Endothelial cell of umbilical vein (primary cell): ENCODE measurements at regions not wholly inside any gene's neighbourhood (a gene's known extent, or its start where the extent isn't known, plus 50 kb on each side); places are given as distances from the start of the nearest gene placed in this dataset.

Source experiments
- BruUV-seq: library from RNA; stranded (reverse); fragments of 400-500 nt; replicated peaks from 2 replicates; lab custom pipeline; 2021; lab: Mats Ljungman, UMichigan
- CTCF ChIA-PET: fragments of 300-600, 350-600 bp; sonication (Branson Sonifier 250); formaldehyde crosslinking; loops from one replicate; lab custom pipeline; 2021; ENCODE audit warnings: antibody characterized with exemption, inconsistent platforms; lab: Charles Lee
- POLR2A ChIA-PET: fragments of 300-600, 350-600 bp; sonication (Branson Sonifier 250); formaldehyde crosslinking; loops from one replicate; lab custom pipeline; 2021; ENCODE audit warnings: antibody characterized with exemption, inconsistent platforms; lab: Charles Lee
- DNase-seq: peaks from one replicate; pipeline ENCODE4 v3.0.0-alpha.2; 2011; ENCODE audit warnings: low read depth, low spot score
- FAIRE-seq: peaks from 2 replicates; lab custom pipeline; 2011; peaks lifted over from hg19 to GRCh38; lab: Jason Lieb, UNC
- H2AFZ ChIP-seq: 2 replicates; pipeline ENCODE4 v1.6.0; 2012; ENCODE audit warnings: low read depth, low read length, control low read depth, inconsistent platforms
- H3K27ac ChIP-seq: 2 replicates; pipeline ENCODE4 v1.5.1; 2011; ENCODE audit warnings: low read depth, mild to moderate bottlenecking, control low read depth, low read length, moderate library complexity; ENCODE audit not compliant: insufficient read depth
- H3K27me3 ChIP-seq, 2 experiments: 2 replicates each; pipeline versions ENCODE4 v1.6.0 to v1.6.1; 2011; ENCODE audit warnings: low read length in 2 of 2, mixed read lengths in 1 of 2; ENCODE audit not compliant: control insufficient read depth in 2 of 2, insufficient read depth in 2 of 2
- H3K36me3 ChIP-seq, 2 experiments: 2 replicates in 1 of 2; 3 replicates in 1 of 2; pipeline ENCODE4 v1.5.1; 2011; ENCODE audit warnings: low read length in 2 of 2, mild to moderate bottlenecking in 1 of 2, moderate library complexity in 1 of 2; ENCODE audit not compliant: control insufficient read depth in 2 of 2, insufficient read depth in 2 of 2; ENCODE audit errors: extremely low read depth in 1 of 2
- H3K4me1 ChIP-seq: 3 replicates; pipeline ENCODE4 v1.5.1; 2011; ENCODE audit warnings: mild to moderate bottlenecking, low read length; ENCODE audit not compliant: control insufficient read depth, insufficient read depth; ENCODE audit errors: extremely low read depth
- H3K4me2 ChIP-seq: 2 replicates; pipeline ENCODE4 v1.6.1; 2011; ENCODE audit warnings: low read length, control low read depth, mixed read lengths; ENCODE audit not compliant: insufficient read depth
- H3K4me3 ChIP-seq, 3 experiments: fragments of 200-600 bp in 1 of 3; sonication (generic), shearing (Covaris generic) in 1 of 3; replicated peaks in 1 of 3; 2 replicates each; pipeline ENCODE4 v1.5.1; 2011 to 2016; ENCODE audit warnings: control low read depth in 3 of 3, low read length in 3 of 3, mild to moderate bottlenecking in 2 of 3, inconsistent platforms in 1 of 3, low read depth in 1 of 3, moderate library complexity in 1 of 3; ENCODE audit not compliant: insufficient read depth in 1 of 3
- H3K79me2 ChIP-seq: 2 replicates; pipeline ENCODE4 v1.6.0; 2012; ENCODE audit warnings: low read length, inconsistent platforms; ENCODE audit not compliant: control insufficient read depth, insufficient read depth
- H3K9ac ChIP-seq: replicated peaks from 2 replicates; pipeline ENCODE3; 2011; ENCODE audit warnings: low read length, control low read depth; ENCODE audit not compliant: insufficient read depth; ENCODE audit errors: extremely low read depth
- H3K9me1 ChIP-seq: replicated peaks from 3 replicates; pipeline ENCODE4 v1.6.0; 2011; ENCODE audit warnings: mild to moderate bottlenecking, low read length; ENCODE audit not compliant: control insufficient read depth, insufficient read depth; ENCODE audit errors: extremely low read depth
- H3K9me3 ChIP-seq: replicated peaks from 2 replicates; pipeline ENCODE4 v1.5.1; 2012; ENCODE audit warnings: low read length, inconsistent platforms; ENCODE audit not compliant: control insufficient read depth, insufficient read depth
- H4K20me1 ChIP-seq: replicated peaks from 2 replicates; pipeline ENCODE3; 2011; ENCODE audit warnings: mild to moderate bottlenecking, low read length; ENCODE audit not compliant: control insufficient read depth, insufficient read depth; ENCODE audit errors: extremely low read depth
- CTCF ChIP-seq, 2 donors: IDR thresholded peaks; 1 replicate in 1 of 2; 2 replicates in 1 of 2; pipeline ENCODE4 v1.5.1; 2011; ENCODE audit warnings: low read length in 2 of 2, mild to moderate bottlenecking in 2 of 2, moderate library complexity in 2 of 2, control low read depth in 1 of 2, inconsistent platforms in 1 of 2, low read depth in 1 of 2; ENCODE audit not compliant: insufficient read depth in 1 of 2; ENCODE audit errors: extremely low read depth in 1 of 2
- EZH2 ChIP-seq: IDR thresholded peaks from 2 replicates; pipeline ENCODE4 v1.6.1; 2012; ENCODE audit warnings: borderline replicate concordance, low read depth, mild to moderate bottlenecking, moderate library complexity, low read length, inconsistent platforms; ENCODE audit not compliant: severe bottlenecking
- FOS ChIP-seq: IDR thresholded peaks from 2 replicates; pipeline ENCODE4 v1.6.1; 2011; ENCODE audit warnings: mild to moderate bottlenecking, low read length, moderate library complexity, borderline replicate concordance; ENCODE audit not compliant: insufficient read depth
- GATA2 ChIP-seq: IDR thresholded peaks from 2 replicates; pipeline ENCODE4 v1.7.0; 2011; ENCODE audit warnings: low read depth, mild to moderate bottlenecking, moderate library complexity, mixed read lengths, low read length; ENCODE audit not compliant: insufficient read length, insufficient read depth
- JUN ChIP-seq: IDR thresholded peaks from 2 replicates; pipeline ENCODE4 v1.6.1; 2011; ENCODE audit warnings: borderline replicate concordance, low read depth; ENCODE audit not compliant: insufficient read length, insufficient read depth
- MAX ChIP-seq: IDR thresholded peaks from 2 replicates; pipeline ENCODE4 v1.6.1; 2011; ENCODE audit not compliant: insufficient read depth, insufficient read length
- MYC ChIP-seq: IDR thresholded peaks from one replicate; pipeline ENCODE4 v1.6.1; 2011; ENCODE audit warnings: mild to moderate bottlenecking, low read depth, low read length
- POLR2A ChIP-seq: IDR thresholded peaks from 2 replicates; pipeline ENCODE4 v1.6.1; 2012; ENCODE audit warnings: low read depth, mild to moderate bottlenecking, control low read depth, low read length
- POLR2AphosphoS5 ChIP-seq: IDR thresholded peaks from 2 replicates; pipeline ENCODE4 v1.6.1; 2012; ENCODE audit warnings: low read depth, mild to moderate bottlenecking, control low read depth, low read length, moderate library complexity; ENCODE audit not compliant: insufficient read depth
- dilution Hi-C: fragments of 300-500 bp; cut with MboI; formaldehyde crosslinking; loops from one replicate; pipeline ENCODE4 v1.15.0; 2019; ENCODE audit warnings: low sequenced_read_pairs; ENCODE audit not compliant: extremely low pct_ligation_motif_present
- intact Hi-C: fragments of 100-400 bp; cut with micrococcal nuclease; formaldehyde crosslinking; loops from one replicate; pipeline ENCODE4 v1.10.0; 2022

GRCh38 chr9:86500031-86500430 lies 145.8 kb upstream of the TUT7 start:
- ChIA-PET CTCF (no interaction called here), POLR2A (no interaction called here)
- H2AFZ ChIP-seq, result no peak overlapping the region
- H3K27me3 ChIP-seq, result no peaks in the 10 kb centered on the region
- no peak overlapping the region for H3K4me2 ChIP-seq
- H3K4me1 ChIP-seq, result no peaks in the 10 kb centered on the region
- no peak overlapping the region for H3K4me3 ChIP-seq
- H3K79me2 ChIP-seq, result no peaks in the 10 kb centered on the region
- TF ChIP-seq GATA2 (no peak), JUN (no peak), FOS (no peak), POLR2AphosphoS5 (no peak), MAX (no peak), CTCF (IDR thresholded peaks at IDR 0.05; ENCODE audit: extremely low read depth in 1 of 2, insufficient read depth in 1 of 2, low read depth in 1 of 2, low read length in 2 of 2) (no peak), POLR2A (no peak), EZH2 (no peak), MYC (no peak)
- dilution Hi-C loops, result no loop called here
- H3K9ac ChIP-seq, result no peak overlapping the region
- no TSS peak for BruUV-seq
- no peaks in the 10 kb centered on the region for H3K9me3 ChIP-seq
- H3K27ac ChIP-seq, result no peak overlapping the region
- DNase-seq (no peak), FAIRE-seq (no peak)
- intact Hi-C loops, result no loop called here
- H3K9me1 ChIP-seq, result no peaks in the 10 kb centered on the region
- H3K36me3 ChIP-seq, result no peaks in the 10 kb centered on the region
- H4K20me1 ChIP-seq, result no peaks in the 10 kb centered on the region
